ENCODE measurements at regions not wholly inside any gene's neighbourhood (a gene's known extent, or its start where the extent isn't known, plus 50 kb on each side); places are given as distances from the start of the nearest gene placed in this dataset.

GRCh38 chr6:153962555-153962954 lies 76.5 kb upstream of the OPRM1 start:
- Histone ChIP-seq H3K9ac (replicated peaks in 1 of 4; ENCODE audit: extremely low read depth in 1 of 4, low read depth in 3 of 4, low read length in 3 of 4) (no peak overlapping the region), H3K9me3 (ENCODE audit: insufficient read depth in 2 of 2, low read depth in 1 of 2, low read length in 1 of 2) (peaks cover 6 to 7% of the 10 kb centered on the region in 2 experiments), H3K23me2 (ENCODE audit: low read depth, low read length) (no peaks in the 10 kb centered on the region), H2BK15ac (ENCODE audit: low read length) (no peak overlapping the region), H3K36me3 (ENCODE audit: control insufficient read depth in 2 of 4, insufficient read depth in 4 of 4, low read length in 3 of 4) (peaks cover 0 to 4% (median 0%) of the 10 kb centered on the region in 4 experiments; a peak in 1 of 8 replicates), H2BK12ac (ENCODE audit: low read depth, low read length) (no peak overlapping the region), H3K4me3 (ENCODE audit: extremely low read depth in 1 of 4, insufficient read depth in 2 of 4, low read depth in 3 of 4, low read length in 4 of 4) (no peak overlapping the region), H3K4me1 (replicated peaks in 1 of 4; ENCODE audit: control insufficient read depth in 3 of 4, insufficient read depth in 4 of 4, low read length in 3 of 4) (peaks cover 0 to 3% (median 2%) of the 10 kb centered on the region in 4 experiments; a peak in 2 of 7 replicates), H3K27ac (ENCODE audit: low read depth, low read length) (no peak overlapping the region), H3K27me3 (replicated peaks in 1 of 4; ENCODE audit: control insufficient read depth in 3 of 4, extremely low read depth in 1 of 4, insufficient read depth in 3 of 4, low read length in 3 of 4) (no peaks in the 10 kb centered on the region), H3K23ac (ENCODE audit: insufficient read length) (no peak overlapping the region), H3K56ac (replicated peaks; ENCODE audit: insufficient read length, low read depth, low read length) (no peak overlapping the region), H2AK5ac (ENCODE audit: low read depth, low read length) (no peak overlapping the region), H2BK5ac (ENCODE audit: low read depth, low read length) (no peak overlapping the region), H3K4me2 (ENCODE audit: insufficient read depth in 1 of 2, low read depth in 2 of 2, low read length in 2 of 2) (no peak overlapping the region), H4K8ac (ENCODE audit: extremely low read depth, insufficient read depth, low read length) (no peak overlapping the region), H2BK20ac (ENCODE audit: low read length) (no peak overlapping the region), H3K79me1 (ENCODE audit: low read depth, low read length) (no peaks in the 10 kb centered on the region), H2BK120ac (replicated peaks; ENCODE audit: low read depth, low read length) (no peak overlapping the region), H3K4ac (replicated peaks; ENCODE audit: insufficient read length, low read depth, low read length) (no peak overlapping the region), H2AFZ (ENCODE audit: low read length) (no peak overlapping the region), H4K5ac (ENCODE audit: insufficient read length, low read depth, low read length) (no peak overlapping the region), H3K18ac (ENCODE audit: extremely low read depth, low read length) (no peak overlapping the region), H3K79me2 (ENCODE audit: control insufficient read depth in 1 of 2, insufficient read depth in 2 of 2, low read length in 2 of 2) (no peaks in the 10 kb centered on the region), H4K91ac (replicated peaks; ENCODE audit: insufficient read length, low read length) (no peak overlapping the region), H3K14ac (ENCODE audit: insufficient read length) (no peak overlapping the region), H4K20me1 (replicated peaks in 1 of 2; ENCODE audit: control insufficient read depth in 1 of 2, insufficient read depth in 2 of 2, low read length in 2 of 2) (no peaks in the 10 kb centered on the region)
- no peak for DNase-seq (ENCODE audit: low read depth in 1 of 2, low spot score in 2 of 2)
- POLR2A ChIA-PET (ENCODE audit: partially characterized antibody): no interaction called here
- 87% methylated on average over 2 of the region's 2 CpGs; no CpG with 5 or more reads in 1 of the 2 experiments for WGBS, 2 experiments (ENCODE audit: extremely low coverage in 1 of 2, insufficient coverage in 1 of 2, insufficient read length in 1 of 2, insufficient replicate concordance in 2 of 2, low coverage in 1 of 2, low lambda C conversion rate in 2 of 2, missing lambda C conversion rate in 1 of 2)
- FAIRE-seq: no peak
- CTCF ChIA-PET (ENCODE audit: partially characterized antibody): interaction anchor here (0.6 to 1.9 kb wide), 6 partner anchors 10 to 158 kb away, joined by 3 to 7 read pairs (median 4); no protein-coding TSS in a partner anchor
- TF ChIP-seq CHD2 (IDR thresholded peaks at IDR 0.05; ENCODE audit: low read length) (no peak), MAX (IDR thresholded peaks at IDR 0.05) (no peak), TAF7 (optimal IDR thresholded peaks at IDR 0.05; ENCODE audit: borderline replicate concordance, low read depth, low read length) (no peak), POLR2AphosphoS5 (IDR thresholded peaks at IDR 0.05; ENCODE audit: low read depth, low read length) (no peak), ASH2L (IDR thresholded peaks at IDR 0.05; ENCODE audit: low read length) (no peak), HDAC2 (IDR thresholded peaks at IDR 0.05; ENCODE audit: borderline replicate concordance in 1 of 2, low read depth in 2 of 2, low read length in 2 of 2) (no peak), FOSL1 (IDR thresholded peaks at IDR 0.05; ENCODE audit: insufficient read depth, low read depth, low read length) (no peak)
